ENCODE measurements at regions not wholly inside any gene's neighbourhood (a gene's known extent, or its start where the extent isn't known, plus 50 kb on each side); places are given as distances from the start of the nearest gene placed in this dataset.

DNA sequence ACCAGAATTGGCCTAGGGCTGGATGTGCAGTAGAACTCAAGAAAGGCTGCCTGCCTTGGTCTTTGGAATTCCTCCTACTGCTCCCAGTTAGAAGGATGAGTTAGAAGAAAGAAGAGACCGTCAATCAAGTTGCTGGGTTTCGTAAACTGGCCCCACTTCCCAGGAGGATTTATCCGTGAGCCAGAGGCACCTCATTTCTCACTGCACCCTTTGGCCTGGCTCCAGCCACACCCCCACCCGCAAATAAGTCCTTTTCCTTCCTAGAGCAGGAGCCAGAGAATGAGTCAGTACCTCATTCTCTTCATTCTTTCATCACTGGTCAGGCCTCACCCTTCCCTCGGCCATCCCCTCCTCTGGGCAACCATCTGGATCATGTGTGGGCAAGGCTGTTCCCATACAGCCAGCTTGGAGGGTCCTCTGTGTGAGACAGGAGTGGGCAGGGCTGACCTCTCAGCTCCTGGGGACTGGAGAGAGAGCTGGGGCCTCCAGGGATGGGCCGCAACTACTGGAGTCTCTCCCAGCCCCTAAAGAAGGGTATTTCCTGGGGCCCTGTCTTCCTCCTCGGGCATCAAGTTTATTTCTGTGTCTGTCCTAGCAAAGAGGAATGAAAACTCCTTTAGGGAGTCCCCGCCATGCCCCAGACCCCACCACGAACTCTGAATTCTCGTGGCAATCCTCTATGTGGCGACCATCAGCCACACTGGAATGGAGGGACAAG is 87.2 kb upstream of the DUSP5 start:
- no peaks in the 10 kb centered on the region for H3K36me3 Mint-ChIP-seq (ENCODE audit: low read depth)
- no peak overlapping the region for H3K27ac Mint-ChIP-seq
- no peaks in the 10 kb centered on the region for H3K9me3 Mint-ChIP-seq
- H3K4me1 Mint-ChIP-seq (ENCODE audit: low read depth): peaks cover 73% of the 10 kb centered on the region
- H3K27me3 Mint-ChIP-seq (ENCODE audit: low read depth): peaks cover 5% of the 10 kb centered on the region
- no peak overlapping the region for H3K4me3 Mint-ChIP-seq

DNA sequence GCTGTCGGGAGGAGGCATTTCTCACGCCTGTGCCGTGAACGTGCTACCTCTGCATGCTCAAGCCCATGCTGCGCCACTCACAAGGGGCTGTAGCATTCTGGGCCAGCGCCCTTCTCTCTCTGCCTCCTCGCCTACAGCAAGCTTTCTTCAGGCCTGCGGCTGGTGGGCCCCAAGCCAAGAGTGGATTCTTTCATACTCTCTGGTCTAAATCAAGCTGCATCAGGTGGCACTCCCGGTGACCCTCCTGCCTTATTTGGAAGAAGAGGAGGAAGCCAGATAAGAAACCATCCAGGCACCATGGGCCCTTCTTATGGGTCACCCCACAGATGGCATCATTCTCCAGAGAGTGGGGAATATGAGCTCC is 86.7 kb upstream of the DUSP5 start:
- Mint-ChIP-seq H3K27ac (peak overlapping the region; percentile 12), H3K27me3 (ENCODE audit: low read depth) (peaks cover 5% of the 10 kb centered on the region), H3K9me3 (no peaks in the 10 kb centered on the region), H3K4me1 (ENCODE audit: low read depth) (peaks cover 78% of the 10 kb centered on the region), H3K36me3 (ENCODE audit: low read depth) (no peaks in the 10 kb centered on the region), H3K4me3 (no peak overlapping the region)

DNA sequence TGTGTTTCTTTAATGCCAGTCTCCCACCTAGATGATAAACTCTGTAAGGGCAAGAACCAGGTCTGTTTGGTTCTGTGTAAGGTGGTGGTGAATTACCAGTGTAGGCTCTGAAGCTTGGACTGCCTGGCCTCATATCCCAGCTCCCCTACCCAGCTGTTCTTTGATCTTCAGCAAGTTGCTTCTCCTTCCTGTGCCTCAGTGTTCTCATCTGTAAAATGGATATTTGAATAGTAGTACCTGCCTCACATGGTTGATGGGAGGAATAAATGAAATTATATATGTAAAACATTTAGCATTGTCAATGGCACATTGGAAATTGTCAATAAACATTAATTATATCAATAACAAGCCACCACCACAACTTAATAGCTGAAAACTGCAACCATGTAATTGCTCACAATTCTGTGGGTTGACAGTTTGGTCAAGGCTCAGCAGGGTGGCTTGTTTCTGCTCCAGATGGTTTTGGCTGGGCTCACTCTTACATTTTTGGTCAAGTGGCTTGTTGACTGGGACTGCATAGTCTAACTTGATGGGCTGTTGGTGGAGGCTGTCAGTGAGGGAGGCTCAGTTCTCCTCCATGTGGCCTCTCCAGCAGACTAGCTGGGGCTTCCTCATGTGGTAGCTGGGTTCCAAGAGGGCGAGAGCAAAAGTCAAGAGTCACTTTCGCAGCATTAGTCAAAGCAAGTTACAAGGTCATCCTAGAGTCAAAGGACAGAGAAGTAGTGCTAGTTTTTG is 84.5 kb upstream of the DUSP5 start:
- Mint-ChIP-seq H3K9me3 (no peaks in the 10 kb centered on the region), H3K4me1 (ENCODE audit: low read depth) (peaks cover 69% of the 10 kb centered on the region), H3K27ac (peak overlapping the region; percentile 91), H3K36me3 (ENCODE audit: low read depth) (no peaks in the 10 kb centered on the region), H3K27me3 (ENCODE audit: low read depth) (no peaks in the 10 kb centered on the region), H3K4me3 (peak overlapping the region; percentile 66)

DNA sequence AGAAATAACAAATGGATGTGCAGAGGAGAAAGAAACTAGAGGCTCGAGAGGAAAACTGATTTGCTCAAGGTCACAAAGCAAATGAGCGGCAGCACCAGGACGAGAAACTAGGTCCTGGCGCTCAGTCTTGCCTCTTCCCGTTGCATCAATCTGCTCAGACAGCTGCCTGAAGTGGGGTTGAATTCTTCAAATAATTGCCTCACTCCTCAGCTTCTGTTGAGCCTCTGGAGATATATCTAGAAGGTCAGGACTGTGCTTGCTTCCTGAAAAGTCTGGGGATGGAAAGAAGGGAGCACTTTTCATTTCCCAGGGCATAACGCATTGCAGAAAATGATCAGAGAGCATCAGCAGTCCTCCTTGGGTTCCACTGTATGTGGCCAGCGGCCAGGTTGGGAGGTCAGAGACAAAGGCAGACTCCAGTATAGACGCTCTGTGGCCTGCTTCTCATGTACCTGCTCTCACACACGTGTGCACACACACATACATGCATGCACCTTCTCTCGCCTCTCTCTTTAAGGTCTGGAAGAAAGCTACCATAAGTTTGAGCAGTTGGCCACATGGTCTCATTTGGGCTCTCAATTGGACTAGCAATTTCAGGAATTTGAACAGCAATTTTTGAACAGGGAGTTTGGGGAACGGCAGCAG is 83.7 kb upstream of the DUSP5 start:
- Mint-ChIP-seq H3K9me3 (no peaks in the 10 kb centered on the region), H3K4me3 (peak overlapping the region; percentile 66), H3K4me1 (ENCODE audit: low read depth) (peaks cover 71% of the 10 kb centered on the region), H3K36me3 (ENCODE audit: low read depth) (no peaks in the 10 kb centered on the region), H3K27ac (peak overlapping the region; percentile 91), H3K27me3 (ENCODE audit: low read depth) (no peaks in the 10 kb centered on the region)

DNA sequence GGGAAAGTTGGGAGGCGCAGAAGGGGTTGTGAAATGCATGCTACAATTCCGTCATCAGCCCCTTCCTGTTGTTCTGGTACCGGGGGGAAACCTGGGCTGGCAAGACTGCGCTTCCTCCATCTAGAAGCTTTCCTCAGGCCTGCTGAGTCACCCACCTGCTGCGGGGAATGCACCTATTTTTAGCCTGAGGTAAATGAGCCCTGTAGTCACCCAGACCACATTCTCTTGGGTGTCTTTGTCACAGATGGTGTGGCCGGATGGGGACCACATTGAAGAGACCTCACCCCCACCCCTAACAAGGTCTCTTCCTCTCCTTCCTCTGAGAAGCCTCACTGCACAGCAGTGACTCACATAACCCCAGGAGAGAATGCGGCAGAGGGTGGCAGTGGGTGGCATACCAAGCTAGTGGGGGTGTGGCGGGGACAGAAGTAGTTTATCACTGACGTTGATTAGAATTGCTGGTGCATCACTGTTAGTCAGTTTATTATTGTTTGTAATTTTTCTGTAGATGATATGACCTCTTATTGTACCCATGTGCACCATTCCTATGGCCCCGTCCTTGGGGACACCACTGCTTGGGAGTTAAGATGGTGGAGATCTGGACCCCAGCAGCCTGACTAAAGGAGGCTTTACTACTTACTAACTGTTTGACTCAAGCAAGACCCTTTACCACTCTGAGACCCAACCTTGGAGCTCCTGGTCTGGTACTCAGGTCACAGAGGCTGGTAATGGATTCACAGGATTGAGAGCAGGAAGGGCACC is 83.0 kb upstream of the DUSP5 start:
- Mint-ChIP-seq H3K27me3 (ENCODE audit: low read depth) (no peaks in the 10 kb centered on the region), H3K9me3 (no peaks in the 10 kb centered on the region), H3K27ac (peak overlapping the region; percentile 91), H3K4me3 (peak overlapping the region; percentile 28), H3K4me1 (ENCODE audit: low read depth) (peaks cover 72% of the 10 kb centered on the region), H3K36me3 (ENCODE audit: low read depth) (no peaks in the 10 kb centered on the region)

DNA sequence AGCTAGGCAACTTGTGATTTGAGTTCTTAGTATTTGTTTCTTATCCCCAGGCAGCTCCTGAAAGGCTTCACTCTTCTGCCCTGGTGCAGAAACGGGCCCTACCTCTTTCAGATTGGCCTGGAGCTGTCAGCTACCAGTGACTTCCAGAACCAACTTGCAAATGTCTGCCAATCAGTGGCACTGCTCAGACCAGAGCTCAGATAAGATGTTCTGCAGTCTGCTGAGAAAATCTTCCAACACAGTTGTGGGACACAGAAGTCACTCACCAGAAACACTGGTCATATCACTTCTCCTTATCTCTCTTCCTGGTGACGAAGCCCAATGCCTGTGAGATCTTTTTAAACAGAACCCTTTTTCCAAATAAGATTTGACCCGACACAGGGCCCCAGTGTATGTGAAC is 81.9 kb upstream of the DUSP5 start:
- no peaks in the 10 kb centered on the region for H3K36me3 Mint-ChIP-seq (ENCODE audit: low read depth)
- H3K27ac Mint-ChIP-seq: peak overlapping the region; percentile 55
- peaks cover 75% of the 10 kb centered on the region for H3K4me1 Mint-ChIP-seq (ENCODE audit: low read depth)
- no peaks in the 10 kb centered on the region for H3K27me3 Mint-ChIP-seq (ENCODE audit: low read depth)
- H3K4me3 Mint-ChIP-seq: peak overlapping the region; percentile 6
- no peaks in the 10 kb centered on the region for H3K9me3 Mint-ChIP-seq

DNA sequence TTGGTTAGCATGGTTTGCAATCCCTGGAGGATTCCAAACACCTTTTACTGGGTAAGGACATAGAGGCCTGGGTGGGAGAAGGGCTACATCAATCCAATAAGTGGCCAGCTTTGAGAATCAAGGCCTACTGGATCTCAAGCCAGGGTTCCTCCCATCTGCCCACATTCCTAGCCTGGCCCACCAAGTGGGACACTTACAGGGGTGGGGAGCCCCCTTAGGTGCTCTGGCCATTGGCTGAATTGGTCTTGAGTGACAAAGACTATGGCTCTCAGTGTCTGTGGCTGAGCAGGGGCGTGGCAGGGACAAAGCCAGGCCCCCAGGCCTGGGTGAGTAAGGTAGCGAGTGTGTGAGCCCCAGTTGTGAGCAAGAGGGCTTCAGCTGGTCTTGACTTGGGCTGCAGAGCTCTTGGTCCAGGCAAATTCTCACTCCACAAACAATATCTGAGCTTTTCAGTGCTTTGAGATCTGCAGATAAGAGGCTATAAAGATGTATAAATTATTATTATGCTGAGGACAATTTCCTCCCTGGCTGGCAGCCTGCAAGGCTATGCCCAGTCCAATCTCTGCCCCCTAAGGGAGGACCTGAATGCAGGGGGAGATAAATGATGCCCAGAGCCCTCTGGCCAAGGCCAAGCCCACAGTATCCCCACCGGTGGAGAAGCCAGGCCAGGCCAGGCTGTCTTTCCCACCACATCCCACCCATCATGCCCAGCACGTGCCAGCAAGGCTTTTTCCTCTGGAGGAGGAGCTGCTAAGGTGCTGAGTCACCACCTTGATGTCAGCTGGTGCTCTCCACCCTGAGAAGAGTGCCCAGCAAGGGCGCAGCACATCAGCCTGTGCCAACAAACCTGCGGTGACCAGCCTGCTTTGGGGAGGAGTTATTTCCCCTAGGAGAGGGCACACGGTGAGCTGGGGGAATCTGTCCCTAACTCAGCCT is 80.7 kb upstream of the DUSP5 start:
- no peaks in the 10 kb centered on the region for H3K36me3 Mint-ChIP-seq (ENCODE audit: low read depth)
- peaks cover 82% of the 10 kb centered on the region for H3K4me1 Mint-ChIP-seq (ENCODE audit: low read depth)
- no peak overlapping the region for H3K27ac Mint-ChIP-seq

DNA sequence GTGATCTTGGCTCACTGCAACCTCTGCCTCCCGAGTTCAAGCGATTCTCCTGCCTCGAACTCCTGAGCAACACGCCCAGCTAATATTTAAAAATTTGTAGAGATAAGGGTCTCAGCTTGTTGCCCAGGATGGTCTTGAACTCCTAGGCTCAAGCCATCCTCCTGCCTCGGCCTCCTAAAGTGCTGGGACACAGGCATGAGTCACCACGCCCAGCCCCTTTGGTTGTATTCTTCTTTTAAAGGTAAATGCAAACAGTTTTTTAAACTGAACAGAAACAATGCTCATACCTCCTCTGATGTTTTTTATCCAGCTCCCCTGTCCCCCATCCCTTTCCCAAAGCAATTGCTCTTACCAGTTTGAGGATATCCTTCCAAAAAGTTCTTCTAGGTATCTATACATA is 79.5 kb upstream of the DUSP5 start:
- H3K9me3 Mint-ChIP-seq: no peaks in the 10 kb centered on the region

More for the DNA sequence above, 80.7 kb upstream of the DUSP5 start:
- Mint-ChIP-seq H3K27me3 (ENCODE audit: low read depth) (no peaks in the 10 kb centered on the region), H3K4me3 (no peak overlapping the region), H3K9me3 (no peaks in the 10 kb centered on the region)

DNA sequence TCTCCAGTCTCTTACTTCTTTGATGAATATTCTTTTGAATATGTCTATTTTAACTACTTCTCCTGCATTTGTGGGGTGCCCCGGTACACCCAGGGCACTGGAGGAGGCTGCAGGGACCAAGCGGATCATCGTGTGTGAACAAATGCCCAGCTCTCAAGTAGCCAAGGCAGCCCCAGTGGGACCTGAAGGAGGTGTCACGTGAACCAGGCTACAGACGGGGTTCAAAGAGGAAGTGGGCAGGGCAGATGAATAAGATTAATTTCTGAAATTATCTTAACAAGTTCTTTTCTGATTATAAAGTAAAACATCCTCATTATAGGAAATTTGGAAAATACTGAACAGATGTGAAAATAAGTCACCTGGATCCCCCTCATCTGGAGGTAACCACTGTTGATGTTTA is 78.4 kb upstream of the DUSP5 start:
- peak overlapping the region; percentile 86 for H3K27ac Mint-ChIP-seq
- H3K4me3 Mint-ChIP-seq: no peak overlapping the region
- H3K36me3 Mint-ChIP-seq (ENCODE audit: low read depth): no peaks in the 10 kb centered on the region
- no peaks in the 10 kb centered on the region for H3K27me3 Mint-ChIP-seq (ENCODE audit: low read depth)
- H3K9me3 Mint-ChIP-seq: no peaks in the 10 kb centered on the region
- peaks cover 67% of the 10 kb centered on the region for H3K4me1 Mint-ChIP-seq (ENCODE audit: low read depth)

More for the DNA sequence above, 79.5 kb upstream of the DUSP5 start:
- Mint-ChIP-seq H3K27ac (no peak overlapping the region), H3K27me3 (ENCODE audit: low read depth) (no peaks in the 10 kb centered on the region), H3K4me1 (ENCODE audit: low read depth) (peaks cover 73% of the 10 kb centered on the region), H3K4me3 (no peak overlapping the region), H3K36me3 (ENCODE audit: low read depth) (no peaks in the 10 kb centered on the region)

DNA sequence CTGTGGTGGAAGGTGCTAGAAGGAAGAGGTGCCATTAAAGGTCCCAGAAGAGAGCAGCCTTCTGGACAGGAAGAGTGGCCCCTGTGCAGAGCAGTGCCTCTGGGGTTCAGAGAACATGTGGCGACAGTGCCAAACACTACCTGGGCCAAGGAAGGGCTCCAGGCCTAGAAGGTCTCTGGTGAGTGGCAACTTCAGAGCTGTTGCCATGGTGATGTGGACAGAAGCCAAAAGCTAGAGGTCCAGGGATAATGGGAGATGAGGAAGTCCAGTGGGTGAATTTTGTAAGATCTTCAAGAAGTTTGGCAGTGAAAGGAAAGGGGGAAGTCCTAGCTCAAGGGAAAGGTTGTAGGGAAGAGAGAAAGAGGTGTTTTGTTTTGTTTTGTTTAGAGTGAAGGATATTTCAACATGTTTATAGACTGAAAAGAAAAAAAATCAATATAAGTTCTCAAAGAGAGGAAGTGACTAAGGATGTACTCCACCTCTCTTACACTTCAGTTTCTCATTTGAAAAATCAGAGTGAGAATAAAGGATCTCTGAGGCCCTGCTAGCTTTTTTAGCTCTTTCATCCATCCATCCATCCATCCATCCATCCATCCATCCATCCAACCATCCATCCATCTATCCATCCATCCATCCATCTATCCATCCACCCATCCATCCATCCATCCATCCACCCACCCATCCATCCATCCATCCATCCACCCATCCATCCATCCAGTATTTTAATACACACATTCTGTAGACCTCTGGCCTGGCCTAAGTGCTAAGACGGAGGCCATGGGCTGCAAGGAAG is 77.1 kb upstream of the DUSP5 start:
- Mint-ChIP-seq H3K27ac (peak overlapping the region; percentile 86), H3K4me1 (ENCODE audit: low read depth) (peaks cover 54% of the 10 kb centered on the region), H3K36me3 (ENCODE audit: low read depth) (no peaks in the 10 kb centered on the region), H3K9me3 (no peaks in the 10 kb centered on the region), H3K4me3 (peak overlapping the region; percentile 49), H3K27me3 (ENCODE audit: low read depth) (no peaks in the 10 kb centered on the region)

DNA sequence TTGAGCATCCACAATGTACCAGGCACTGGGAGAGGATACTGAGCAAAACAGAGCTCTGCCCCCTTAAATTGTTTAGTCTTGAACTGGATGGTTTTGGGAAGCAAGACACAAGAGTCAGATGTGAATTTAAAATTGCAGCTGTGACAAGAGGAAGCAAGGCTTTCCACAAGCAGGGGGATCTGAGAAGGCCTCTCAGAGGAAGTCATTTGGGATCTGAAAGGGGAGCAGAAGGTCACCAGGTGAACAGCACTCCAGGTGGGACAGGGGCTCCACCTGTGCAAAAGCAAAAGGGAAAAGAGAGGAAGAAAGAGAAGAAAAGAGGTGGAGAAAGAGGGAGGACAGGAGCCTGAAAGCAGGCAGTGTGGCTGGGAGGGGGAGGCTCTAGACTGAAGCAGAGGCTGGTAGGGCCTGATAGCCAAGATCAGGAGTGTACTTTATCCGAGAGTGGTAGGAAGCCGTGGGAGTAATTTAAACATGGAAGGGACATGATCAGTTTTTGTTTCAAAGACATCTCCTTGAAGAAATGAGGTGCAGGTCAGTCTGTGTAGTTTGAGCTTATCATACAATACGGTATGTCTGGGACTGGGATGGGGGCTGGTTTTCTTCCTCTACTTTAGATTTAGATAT is 76.1 kb upstream of the DUSP5 start:
- H3K9me3 Mint-ChIP-seq: no peaks in the 10 kb centered on the region
- no peak overlapping the region for H3K4me3 Mint-ChIP-seq
- peak overlapping the region; percentile 86 for H3K27ac Mint-ChIP-seq
- H3K27me3 Mint-ChIP-seq (ENCODE audit: low read depth): no peaks in the 10 kb centered on the region
- H3K4me1 Mint-ChIP-seq (ENCODE audit: low read depth): peaks cover 56% of the 10 kb centered on the region
- H3K36me3 Mint-ChIP-seq (ENCODE audit: low read depth): peaks cover 2% of the 10 kb centered on the region

DNA sequence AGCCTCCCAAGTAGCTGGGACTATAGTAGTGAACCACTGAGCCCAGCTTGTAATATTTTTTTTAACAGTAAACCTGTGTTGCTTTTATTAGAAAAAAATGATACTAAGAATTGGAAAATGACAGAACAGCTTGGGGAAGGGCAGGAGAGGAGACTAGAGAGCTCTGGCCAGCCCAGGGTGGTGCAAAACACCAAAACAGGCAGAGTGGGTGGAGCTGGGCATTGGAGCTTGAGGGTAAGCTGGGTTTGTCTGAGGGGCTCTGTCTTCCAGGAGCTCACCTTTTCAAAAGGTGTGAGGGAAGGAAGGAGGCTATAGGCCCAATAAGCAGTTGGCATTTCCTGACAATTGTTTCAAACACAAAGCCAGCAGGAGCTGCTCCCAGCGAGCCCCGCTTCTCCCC is 75.2 kb upstream of the DUSP5 start:
- no peak overlapping the region for H3K27ac Mint-ChIP-seq
- peaks cover 63% of the 10 kb centered on the region for H3K4me1 Mint-ChIP-seq (ENCODE audit: low read depth)
- H3K27me3 Mint-ChIP-seq (ENCODE audit: low read depth): no peaks in the 10 kb centered on the region
- peaks cover 2% of the 10 kb centered on the region for H3K36me3 Mint-ChIP-seq (ENCODE audit: low read depth)
- H3K9me3 Mint-ChIP-seq: no peaks in the 10 kb centered on the region
- H3K4me3 Mint-ChIP-seq: no peak overlapping the region

DNA sequence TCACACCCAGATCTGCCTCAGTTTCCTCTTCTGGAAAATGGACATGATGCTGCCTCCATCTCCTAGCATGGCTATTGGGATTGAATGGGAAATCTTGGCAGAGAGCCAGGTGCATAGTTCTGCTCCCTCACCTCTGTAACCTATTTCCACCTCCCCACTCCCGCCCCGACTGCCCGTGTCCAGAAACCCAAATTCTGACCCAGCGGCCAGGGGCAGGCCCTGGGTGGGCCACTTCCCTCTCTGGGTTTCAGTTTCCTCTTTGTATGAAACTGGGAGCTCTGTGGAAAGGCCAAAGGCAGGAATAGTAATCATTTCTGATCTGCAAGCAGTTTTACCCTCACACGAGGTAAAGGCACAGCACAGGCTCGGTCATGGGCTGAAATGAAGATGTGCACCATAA is 74.1 kb upstream of the DUSP5 start:
- no peak overlapping the region for H3K4me3 Mint-ChIP-seq

More for the DNA sequence above, 74.1 kb upstream of the DUSP5 start:
- peaks cover 2% of the 10 kb centered on the region for H3K36me3 Mint-ChIP-seq (ENCODE audit: low read depth)
- H3K4me1 Mint-ChIP-seq (ENCODE audit: low read depth): peaks cover 60% of the 10 kb centered on the region
- no peaks in the 10 kb centered on the region for H3K27me3 Mint-ChIP-seq (ENCODE audit: low read depth)
- H3K9me3 Mint-ChIP-seq: no peaks in the 10 kb centered on the region
- no peak overlapping the region for H3K27ac Mint-ChIP-seq

Measured in T-helper 1 cell treated with Interleukin-12 subunit alpha and Interleukin-12 subunit beta and Interleukin-4 antibody, amounts not matched to agents 30 μg/mL and 1 μg/mL, for 36 hours (primary cell).